ENCODE measurements at regions not wholly inside any gene's neighbourhood (a gene's known extent, or its start where the extent isn't known, plus 50 kb on each side); places are given as distances from the start of the nearest gene placed in this dataset.
"Not testable (repeated sequence)": the region's sequence is repeated elsewhere in the genome, so short reads cannot be mapped to it uniquely, and the experiment has no call there.

- no peak for DNase-seq
These were observed 407.1 kb downstream of the NEBL start for GRCh38 chr10:20489961-20490360.

GRCh38 chr10:20486791-20487190 is 410.3 kb downstream of the NEBL start:
- DNase-seq = no peak

GRCh38 chr10:20485554-20485953 is 411.6 kb downstream of the NEBL start:
- DNase-seq = no peak

- no peak for DNase-seq
These were observed 416.1 kb downstream of the NEBL start for GRCh38 chr10:20481054-20481453.

- DNase-seq = not testable (repeated sequence)
These were observed 416.5 kb downstream of the NEBL start for GRCh38 chr10:20480575-20480974.

- no peak for DNase-seq
These were observed 423.0 kb downstream of the NEBL start for GRCh38 chr10:20474064-20474463.

GRCh38 chr10:20473023-20473760 is 423.9 kb downstream of the NEBL start:
- no peak for DNase-seq

- no peak for DNase-seq
These were observed 430.4 kb downstream of the NEBL start for GRCh38 chr10:20466731-20467130.

- DNase-seq = no peak
These were observed 439.5 kb downstream of the NEBL start for GRCh38 chr10:20457649-20458048.

- DNase-seq = no peak
These were observed 441.3 kb downstream of the NEBL start for GRCh38 chr10:20455774-20456173.

GRCh38 chr10:20454331-20454730 is 442.8 kb downstream of the NEBL start:
- DNase-seq = no peak

GRCh38 chr10:20446561-20447193 is 450.4 kb downstream of the NEBL start:
- DNase-seq = no peak

- no peak for DNase-seq
These were observed 454.0 kb downstream of the NEBL start for GRCh38 chr10:20443094-20443493.

GRCh38 chr10:20429742-20430141 is 467.4 kb downstream of the NEBL start:
- no peak for DNase-seq

GRCh38 chr10:20427821-20428220 is 469.3 kb downstream of the NEBL start:
- DNase-seq = no peak

- DNase-seq = no peak
These were observed 478.8 kb downstream of the NEBL start for GRCh38 chr10:20418286-20418685.

GRCh38 chr10:20417791-20418190 is 479.3 kb downstream of the NEBL start:
- no peak for DNase-seq

- DNase-seq = no peak
These were observed 481.4 kb downstream of the NEBL start for GRCh38 chr10:20415684-20416083.

GRCh38 chr10:20407357-20407756 is 489.8 kb downstream of the NEBL start:
- DNase-seq = no peak

- DNase-seq = no peak
These were observed 490.6 kb downstream of the NEBL start for GRCh38 chr10:20406281-20407104.

- no peak for DNase-seq
These were observed 491.4 kb downstream of the NEBL start for GRCh38 chr10:20405761-20406160.

- no peak for DNase-seq
These were observed 492.1 kb downstream of the NEBL start for GRCh38 chr10:20405050-20405449.

GRCh38 chr10:20399772-20400171 is 497.3 kb downstream of the NEBL start:
- no peak for DNase-seq
